NCI-H748 (cell line): ENCODE measurements at regions not wholly inside any gene's neighbourhood (a gene's known extent, or its start where the extent isn't known, plus 50 kb on each side); places are given as distances from the start of the nearest gene placed in this dataset.
"Not testable (repeated sequence)": the region's sequence is repeated elsewhere in the genome, so short reads cannot be mapped to it uniquely, and the experiment has no call there.

ENCODE experiments used
- DNase-seq: peaks from one replicate; lab custom pipeline; 2025; ENCODE audit not compliant: unreplicated experiment; lab: John Stamatoyannopoulos, UW

GRCh38 chr7:56697058-56697457 lies 435.2 kb downstream of the ZNF479 start:
- not testable (repeated sequence) for DNase-seq

GRCh38 chr7:56686276-56686859 lies 445.9 kb downstream of the ZNF479 start:
- no peak for DNase-seq

GRCh38 chr7:56639173-56639746 lies 493.0 kb downstream of the ZNF479 start:
- no peak for DNase-seq

- no peak for DNase-seq
These were observed 493.7 kb upstream of the NUPR2 start for GRCh38 chr7:56609852-56610355.

- no peak for DNase-seq
These were observed 488.9 kb upstream of the NUPR2 start for GRCh38 chr7:56605146-56605545.

GRCh38 chr7:56578612-56579011 lies 462.4 kb upstream of the NUPR2 start:
- DNase-seq = no peak

GRCh38 chr7:56570968-56571367 lies 454.8 kb upstream of the NUPR2 start:
- no peak for DNase-seq

GRCh38 chr7:56538541-56539429 lies 422.6 kb upstream of the NUPR2 start:
- peak; percentile 35 for DNase-seq

- DNase-seq = peak; percentile 85
These were observed 421.7 kb upstream of the NUPR2 start for GRCh38 chr7:56537952-56538351.

GRCh38 chr7:56537477-56537876 lies 421.3 kb upstream of the NUPR2 start:
- DNase-seq = peak; percentile 65

- DNase-seq = no peak
These were observed 378.9 kb upstream of the NUPR2 start for GRCh38 chr7:56495165-56495564.

- no peak for DNase-seq
These were observed 377.7 kb upstream of the NUPR2 start for GRCh38 chr7:56493704-56494450.

- DNase-seq = no peak
These were observed 377.0 kb upstream of the NUPR2 start for GRCh38 chr7:56493196-56493595.

GRCh38 chr7:56491636-56492425 lies 375.6 kb upstream of the NUPR2 start:
- no peak for DNase-seq

GRCh38 chr7:56483861-56484550 lies 367.8 kb upstream of the NUPR2 start:
- DNase-seq = peak; percentile 57

GRCh38 chr7:56483153-56483552 lies 366.9 kb upstream of the NUPR2 start:
- DNase-seq = peak; percentile 62

- DNase-seq = no peak
These were observed 363.5 kb upstream of the NUPR2 start for GRCh38 chr7:56479748-56480147.

- no peak for DNase-seq
These were observed 362.9 kb upstream of the NUPR2 start for GRCh38 chr7:56479136-56479535.

- DNase-seq = no peak
These were observed 358.1 kb upstream of the NUPR2 start for GRCh38 chr7:56474271-56474670.

- DNase-seq = no peak
These were observed 355.6 kb upstream of the NUPR2 start for GRCh38 chr7:56471811-56472210.
